ENCODE measurements at regions not wholly inside any gene's neighbourhood (a gene's known extent, or its start where the extent isn't known, plus 50 kb on each side); places are given as distances from the start of the nearest gene placed in this dataset.

- TF ChIP-seq TAF1 (IDR thresholded peaks at IDR 0.05; ENCODE audit: low read depth) (no peak), EZH2 (IDR thresholded peaks at IDR 0.05; ENCODE audit: borderline replicate concordance, insufficient read depth, low read length, poor library complexity, severe bottlenecking) (no peak)
These were observed 780.0 kb upstream of the SALL3 start for GRCh38 chr18:78199611-78200010.
